GM21786 (cell line): ENCODE measurements at regions not wholly inside any gene's neighbourhood (a gene's known extent, or its start where the extent isn't known, plus 50 kb on each side); places are given as distances from the start of the nearest gene placed in this dataset.

Experiments
- ATAC-seq: cut with Tn5 transposase; IDR thresholded peaks from one replicate; pipeline ENCODE4 v1.9.1; 2021; ENCODE audit not compliant: unreplicated experiment

GRCh38 chr1:239538239-239538988, 152.0 kb downstream of the CHRM3 start:
- ATAC-seq, result no peak

GRCh38 chr1:239539051-239539450, 152.7 kb downstream of the CHRM3 start:
- ATAC-seq, result no peak

- ATAC-seq, result no peak
Measured at GRCh38 chr1:239539812-239540211, 153.4 kb downstream of the CHRM3 start.

GRCh38 chr1:239543873-239544272, 157.5 kb downstream of the CHRM3 start:
- no peak for ATAC-seq

DNA sequence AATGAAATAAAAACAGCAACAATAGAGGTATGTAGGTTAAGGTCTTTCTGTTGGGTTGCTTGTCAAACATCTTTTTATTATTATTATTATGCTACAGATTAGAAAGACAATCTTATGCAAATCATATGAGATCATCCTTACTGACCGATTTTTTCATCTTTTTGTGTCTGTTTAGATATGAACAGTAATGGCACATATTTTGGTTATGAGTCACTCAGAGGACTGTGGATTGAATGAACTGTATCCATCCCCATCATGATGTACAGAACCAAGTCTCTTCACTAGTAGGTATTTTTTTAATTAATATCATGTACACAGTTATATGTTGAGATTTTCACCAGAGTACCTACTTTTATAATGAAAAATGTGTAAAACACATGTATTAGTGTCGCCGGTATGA, 159.1 kb downstream of the CHRM3 start:
- ATAC-seq, result no peak

GRCh38 chr1:239547987-239548386, 161.6 kb downstream of the CHRM3 start:
- no peak for ATAC-seq

DNA sequence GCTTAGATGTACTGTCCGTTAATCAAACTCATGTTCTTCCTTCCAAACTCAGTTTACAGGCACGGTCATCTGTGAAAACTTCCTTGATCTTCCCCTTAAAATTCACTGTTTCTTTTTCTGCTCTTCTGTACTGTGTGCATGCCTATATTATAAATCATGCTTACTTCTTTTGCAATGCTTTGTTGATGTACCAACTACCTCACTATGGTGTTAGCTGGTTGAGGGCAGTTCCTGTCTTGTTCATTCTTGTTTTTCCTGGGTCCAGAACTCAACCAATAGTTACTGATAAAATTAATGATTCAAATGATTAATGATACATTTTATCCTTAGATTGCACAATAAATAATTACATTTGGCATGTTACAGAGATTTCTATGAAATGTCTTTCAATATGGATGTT, 163.8 kb downstream of the CHRM3 start:
- no peak for ATAC-seq

- no peak for ATAC-seq
Measured at GRCh38 chr1:239555350-239555749, 169.0 kb downstream of the CHRM3 start.

- ATAC-seq, result no peak
Measured at GRCh38 chr1:239558559-239558958, 172.2 kb downstream of the CHRM3 start.

- ATAC-seq, result no peak
Measured at GRCh38 chr1:239558991-239559390, 172.6 kb downstream of the CHRM3 start.

DNA sequence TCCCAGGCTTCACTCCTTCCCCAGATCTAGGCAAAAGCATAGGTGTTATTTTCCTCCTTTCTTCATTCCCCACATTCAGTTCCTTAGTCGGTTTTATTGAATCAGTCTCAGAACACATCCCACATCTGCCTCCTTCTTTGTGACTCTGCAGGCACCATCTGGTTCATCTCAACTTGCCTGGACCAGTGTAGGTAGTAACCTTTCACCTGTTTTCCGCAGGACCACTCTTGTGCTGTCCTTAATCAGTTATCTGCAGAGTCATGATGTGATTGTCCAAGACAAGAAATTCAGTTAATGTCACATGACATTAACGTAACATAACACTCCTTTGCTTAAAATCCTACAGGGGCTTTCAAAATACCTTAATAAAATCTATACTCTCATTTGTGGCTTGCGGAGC, 174.6 kb downstream of the CHRM3 start:
- no peak for ATAC-seq

- ATAC-seq, result no peak
Measured at GRCh38 chr1:239562095-239562494, 175.7 kb downstream of the CHRM3 start.

GRCh38 chr1:239563681-239564080, 177.3 kb downstream of the CHRM3 start:
- no peak for ATAC-seq

GRCh38 chr1:239566074-239566473, 179.7 kb downstream of the CHRM3 start:
- no peak for ATAC-seq

GRCh38 chr1:239570878-239571277, 184.5 kb downstream of the CHRM3 start:
- ATAC-seq, result no peak

DNA sequence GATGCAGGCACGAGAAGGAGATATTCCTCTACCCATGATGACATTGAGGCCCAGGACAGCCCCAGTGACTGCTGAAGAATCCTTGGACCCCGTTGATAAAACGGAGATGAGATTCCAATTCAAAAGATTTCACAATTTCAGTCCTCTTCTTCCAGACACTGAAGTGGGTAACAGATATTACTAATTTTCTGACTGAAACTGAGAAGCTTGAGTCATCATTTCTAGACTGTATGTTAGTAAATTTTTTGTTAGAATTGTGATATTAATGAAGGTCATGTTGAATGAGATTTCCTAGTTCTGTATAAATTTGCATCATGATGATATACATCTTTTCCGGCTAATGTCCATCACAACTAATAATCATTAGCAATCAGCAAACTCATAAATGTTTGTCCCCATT, 185.8 kb downstream of the CHRM3 start:
- no peak for ATAC-seq

- no peak for ATAC-seq
Measured at GRCh38 chr1:239574112-239574511, 187.7 kb downstream of the CHRM3 start.

DNA sequence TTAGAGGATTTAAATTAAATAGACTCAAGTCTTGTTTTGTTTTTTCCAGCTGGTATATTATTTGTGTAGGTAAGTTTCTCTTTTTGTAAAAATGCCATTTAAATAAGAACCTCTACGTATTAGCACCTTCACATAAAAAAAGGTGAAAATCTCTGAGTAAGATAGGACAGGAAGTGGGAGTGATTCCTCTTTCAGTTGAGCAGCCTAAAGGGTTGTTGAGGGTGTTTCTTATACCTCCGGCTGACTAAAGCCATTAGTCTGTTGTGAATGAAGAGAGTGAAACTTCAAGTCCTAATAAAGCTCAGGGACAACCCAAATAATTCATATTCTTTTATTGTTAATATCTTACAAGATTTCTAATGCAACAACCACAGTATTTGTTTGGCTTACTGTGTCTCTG, 188.7 kb downstream of the CHRM3 start:
- no peak for ATAC-seq

DNA sequence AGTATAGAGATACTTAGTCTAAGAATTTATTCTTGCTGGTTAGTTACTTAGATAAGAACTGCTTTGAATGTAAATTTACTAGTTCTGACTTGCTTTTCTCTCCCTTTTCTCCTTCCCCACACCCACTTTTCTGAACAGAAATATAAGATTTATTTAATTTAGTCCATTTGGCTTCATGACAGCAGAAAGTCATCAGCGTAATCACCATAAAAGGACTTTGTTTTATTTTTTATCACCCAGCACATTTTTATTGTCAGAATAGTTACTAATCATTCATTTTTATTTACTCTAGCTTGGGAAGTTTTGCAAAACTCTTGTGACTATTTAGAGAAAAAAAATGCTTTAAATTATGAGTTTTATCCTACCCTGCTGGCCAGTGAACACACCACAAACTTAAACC, 197.2 kb downstream of the CHRM3 start:
- ATAC-seq, result no peak

DNA sequence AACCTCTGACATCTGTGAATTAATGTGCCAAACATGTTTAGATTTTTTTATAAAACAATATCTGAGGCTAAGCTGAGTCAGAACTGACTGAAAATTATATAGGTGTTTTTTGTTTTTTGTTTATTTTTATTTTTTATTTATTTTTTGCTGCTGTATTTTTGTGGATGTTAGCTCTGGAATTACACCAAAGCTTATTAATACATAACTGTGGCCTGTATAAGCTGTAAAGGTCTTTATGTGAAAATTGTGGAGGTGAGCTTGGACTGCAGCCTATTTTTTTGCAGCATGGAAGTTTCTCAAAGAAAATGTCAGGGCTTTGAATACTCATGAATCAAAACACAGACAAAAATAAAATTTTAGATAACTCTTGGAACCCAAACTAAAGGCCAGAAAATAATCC, 199.8 kb downstream of the CHRM3 start:
- ATAC-seq, result no peak

- no peak for ATAC-seq
Measured at GRCh38 chr1:239587066-239587465, 200.7 kb downstream of the CHRM3 start.

- no peak for ATAC-seq
Measured at GRCh38 chr1:239587574-239588369, 201.4 kb downstream of the CHRM3 start.
